ENCODE measurements at regions not wholly inside any gene's neighbourhood (a gene's known extent, or its start where the extent isn't known, plus 50 kb on each side); places are given as distances from the start of the nearest gene placed in this dataset.
"Not testable (repeated sequence)": the region's sequence is repeated elsewhere in the genome, so short reads cannot be mapped to it uniquely, and the experiment has no call there.

DNA sequence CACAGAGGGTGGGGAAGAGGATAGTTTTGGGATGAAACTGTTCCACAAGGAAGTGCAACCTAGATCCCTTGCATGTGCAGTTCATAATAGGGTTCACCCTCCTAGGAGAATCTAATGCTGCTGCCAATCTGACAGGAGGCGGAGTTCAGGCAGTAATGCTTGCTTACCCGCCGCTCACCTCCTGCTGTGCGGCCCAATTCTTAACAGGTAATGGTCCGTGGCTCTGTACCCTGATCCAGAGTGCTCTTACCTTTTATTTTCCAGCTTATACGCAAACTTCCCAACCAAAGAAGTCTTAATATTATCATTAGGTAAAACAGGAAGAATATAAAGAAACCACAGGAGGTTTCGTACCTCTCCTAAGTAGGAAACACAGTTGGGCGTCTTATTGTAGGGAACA is 82.7 kb upstream of the CD302 start:
- H3K4me3 ChIP-seq (ENCODE audit: insufficient read depth, low read depth, low read length): no peak overlapping the region
- no peaks in the 10 kb centered on the region for H3K36me3 ChIP-seq (replicated peaks; ENCODE audit: control insufficient read depth, insufficient read depth, low read length)
- H3K27me3 ChIP-seq (ENCODE audit: control insufficient read depth, insufficient read depth, low read length): no peaks in the 10 kb centered on the region
- no peak for DNase-seq

DNA sequence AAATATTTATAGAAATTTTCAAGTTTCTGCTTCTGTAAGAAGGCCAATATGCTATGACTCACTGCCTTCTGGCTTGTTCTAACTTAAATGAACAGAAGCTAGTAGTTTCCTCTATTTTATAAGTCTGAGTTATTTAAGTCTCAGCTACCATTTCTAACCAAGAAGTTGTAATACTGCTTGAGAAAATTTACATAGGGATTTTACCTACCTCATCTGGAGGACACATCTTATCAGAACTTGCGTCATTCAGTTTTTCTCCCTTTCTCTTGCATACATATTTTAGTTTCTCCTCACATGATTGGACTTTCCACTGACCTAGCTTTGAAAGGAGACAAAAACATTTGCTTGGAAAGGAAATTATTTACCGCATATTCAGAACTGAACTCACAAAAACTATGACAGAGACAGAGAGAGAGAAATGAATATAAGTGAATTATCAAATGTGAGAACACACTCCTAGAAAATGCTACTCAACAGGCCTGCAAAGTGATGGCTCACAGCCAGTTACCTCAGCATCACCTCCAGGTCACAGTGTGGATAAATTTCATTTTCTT is 81.1 kb upstream of the CD302 start:
- H3K27me3 ChIP-seq (ENCODE audit: control insufficient read depth, insufficient read depth, low read length): no peaks in the 10 kb centered on the region
- DNase-seq: no peak
- no peaks in the 10 kb centered on the region for H3K36me3 ChIP-seq (replicated peaks; ENCODE audit: control insufficient read depth, insufficient read depth, low read length)
- H3K4me3 ChIP-seq (ENCODE audit: insufficient read depth, low read depth, low read length): no peak overlapping the region

DNA sequence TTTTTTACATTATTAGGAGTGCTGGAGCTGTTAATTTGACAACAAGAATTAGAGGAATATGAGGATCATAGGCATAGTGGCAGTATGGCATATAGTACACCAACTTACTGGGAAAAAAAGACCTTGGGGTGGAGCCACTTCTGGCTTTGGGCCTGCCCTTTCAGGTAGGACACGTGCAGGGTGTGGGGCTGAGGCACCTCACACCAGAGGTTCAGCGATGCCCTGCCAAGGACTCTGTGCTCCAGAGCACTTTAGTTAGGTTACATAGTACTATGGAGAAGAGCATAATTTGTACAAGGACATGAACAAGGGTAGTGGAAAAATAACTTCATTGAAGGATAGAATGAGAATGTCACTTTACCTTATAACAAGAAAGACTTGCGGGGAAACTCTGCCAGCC is 77.1 kb upstream of the CD302 start:
- Histone ChIP-seq H3K36me3 (replicated peaks; ENCODE audit: control insufficient read depth, insufficient read depth, low read length) (no peaks in the 10 kb centered on the region), H3K27me3 (ENCODE audit: control insufficient read depth, insufficient read depth, low read length) (no peaks in the 10 kb centered on the region), H3K4me3 (ENCODE audit: insufficient read depth, low read depth, low read length) (no peak overlapping the region)
- DNase-seq: no peak

DNA sequence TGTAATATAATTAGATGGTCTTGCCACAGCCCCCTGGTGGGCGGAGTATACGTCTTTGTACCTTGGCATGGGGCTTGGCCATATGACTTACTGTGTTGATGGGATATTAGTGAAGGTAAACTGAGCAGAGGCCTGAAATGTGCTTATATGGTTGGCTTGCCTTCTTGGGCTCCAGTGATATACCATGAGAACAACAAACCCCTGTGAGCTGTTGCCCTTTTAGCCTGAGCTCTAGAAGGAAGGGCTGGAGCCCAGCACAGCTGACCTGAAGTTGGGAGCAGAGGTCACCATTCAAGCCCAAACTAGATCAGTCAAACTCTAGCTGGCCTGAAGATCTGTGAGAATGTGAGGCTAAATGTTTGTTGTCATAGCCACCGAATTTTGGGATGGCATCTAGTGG is 75.2 kb upstream of the CD302 start:
- H3K4me3 ChIP-seq (ENCODE audit: insufficient read depth, low read depth, low read length): no peak overlapping the region
- H3K36me3 ChIP-seq (replicated peaks; ENCODE audit: control insufficient read depth, insufficient read depth, low read length): no peaks in the 10 kb centered on the region
- H3K27me3 ChIP-seq (ENCODE audit: control insufficient read depth, insufficient read depth, low read length): no peaks in the 10 kb centered on the region
- no peak for DNase-seq

- Histone ChIP-seq H3K4me3 (ENCODE audit: insufficient read depth, low read depth, low read length) (no peak overlapping the region), H3K36me3 (replicated peaks; ENCODE audit: control insufficient read depth, insufficient read depth, low read length) (no peaks in the 10 kb centered on the region), H3K27me3 (ENCODE audit: control insufficient read depth, insufficient read depth, low read length) (no peaks in the 10 kb centered on the region)
- no peak for DNase-seq
These were observed 74.3 kb upstream of the CD302 start for GRCh38 chr2:159872353-159872752.

DNA sequence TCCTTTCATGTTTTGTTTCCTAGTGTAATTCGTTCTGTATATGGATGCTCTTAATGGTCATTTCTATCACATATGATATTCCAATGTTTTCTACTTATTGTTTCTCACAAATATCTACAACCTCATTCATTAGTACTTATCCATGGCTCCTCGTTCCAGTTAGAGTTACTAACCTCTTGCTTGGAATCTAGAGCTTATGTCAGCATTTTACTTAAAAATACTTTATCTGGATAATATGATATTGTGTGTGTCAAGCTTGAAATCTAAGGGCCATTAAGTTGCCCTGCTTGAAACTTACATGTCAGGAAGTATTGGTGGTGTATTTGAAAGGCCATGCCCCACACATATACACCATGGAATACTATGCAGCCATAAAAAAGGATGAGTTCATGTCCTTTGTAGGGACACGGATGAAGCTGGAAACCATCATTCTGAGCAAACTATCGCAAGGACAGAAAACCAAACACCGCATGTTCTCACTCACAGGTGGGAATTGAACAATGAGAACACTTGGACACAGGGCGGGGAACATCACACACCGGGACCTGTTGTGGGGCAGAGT is 70.7 kb upstream of the CD302 start:
- not testable (repeated sequence) for H3K36me3 ChIP-seq (replicated peaks; ENCODE audit: control insufficient read depth, insufficient read depth, low read length); H3K4me3 ChIP-seq (ENCODE audit: insufficient read depth, low read depth, low read length); DNase-seq; H3K27me3 ChIP-seq (ENCODE audit: control insufficient read depth, insufficient read depth, low read length)

- Histone ChIP-seq H3K27me3 (ENCODE audit: control insufficient read depth, insufficient read depth, low read length) (no peaks in the 10 kb centered on the region), H3K36me3 (replicated peaks; ENCODE audit: control insufficient read depth, insufficient read depth, low read length) (no peaks in the 10 kb centered on the region), H3K4me3 (ENCODE audit: insufficient read depth, low read depth, low read length) (no peak overlapping the region)
- DNase-seq: no peak
These were observed 69.8 kb upstream of the CD302 start for GRCh38 chr2:159867567-159868361.

- Histone ChIP-seq H3K4me3 (ENCODE audit: insufficient read depth, low read depth, low read length) (no peak overlapping the region), H3K27me3 (ENCODE audit: control insufficient read depth, insufficient read depth, low read length) (no peaks in the 10 kb centered on the region), H3K36me3 (replicated peaks; ENCODE audit: control insufficient read depth, insufficient read depth, low read length) (no peaks in the 10 kb centered on the region)
- no peak for DNase-seq
These were observed 65.6 kb upstream of the CD302 start for GRCh38 chr2:159863526-159864160.

- Histone ChIP-seq H3K27me3 (ENCODE audit: control insufficient read depth, insufficient read depth, low read length) (no peaks in the 10 kb centered on the region), H3K36me3 (replicated peaks; ENCODE audit: control insufficient read depth, insufficient read depth, low read length) (no peaks in the 10 kb centered on the region)
- no peak for DNase-seq
These were observed 62.7 kb upstream of the CD302 start for GRCh38 chr2:159860581-159861310.

GRCh38 chr2:159859583-159859982 is 61.6 kb upstream of the CD302 start:
- no peak overlapping the region for H3K4me3 ChIP-seq (ENCODE audit: insufficient read depth, low read depth, low read length)
- no peak for DNase-seq
- H3K36me3 ChIP-seq (replicated peaks; ENCODE audit: control insufficient read depth, insufficient read depth, low read length): no peaks in the 10 kb centered on the region
- H3K27me3 ChIP-seq (ENCODE audit: control insufficient read depth, insufficient read depth, low read length): no peaks in the 10 kb centered on the region

More at GRCh38 chr2:159860581-159861310, 62.7 kb upstream of the CD302 start:
- no peak overlapping the region for H3K4me3 ChIP-seq (ENCODE audit: insufficient read depth, low read depth, low read length)

DNA sequence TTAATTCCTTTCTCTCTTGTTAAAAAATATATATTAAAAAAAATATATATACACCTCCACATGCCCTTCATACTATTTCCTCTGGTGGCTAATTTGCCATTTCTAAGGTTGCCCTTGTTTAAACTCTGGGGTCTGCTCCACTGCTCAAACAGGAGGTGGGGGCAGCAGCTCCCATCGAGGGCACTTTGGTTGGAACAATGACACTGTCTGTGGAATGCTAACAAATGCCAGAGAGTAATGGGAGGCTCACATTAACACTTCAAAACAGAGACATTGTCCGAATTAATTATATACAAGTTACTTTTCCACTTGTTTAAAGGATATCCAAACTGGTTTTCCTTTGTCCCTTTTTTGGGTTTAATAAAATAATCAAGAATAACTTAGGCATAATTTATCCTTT is 58.8 kb upstream of the CD302 start:
- DNase-seq: peak; percentile 2
- no peak overlapping the region for H3K4me3 ChIP-seq (ENCODE audit: insufficient read depth, low read depth, low read length)
- H3K36me3 ChIP-seq (replicated peaks; ENCODE audit: control insufficient read depth, insufficient read depth, low read length): no peaks in the 10 kb centered on the region
- H3K27me3 ChIP-seq (ENCODE audit: control insufficient read depth, insufficient read depth, low read length): no peaks in the 10 kb centered on the region

DNA sequence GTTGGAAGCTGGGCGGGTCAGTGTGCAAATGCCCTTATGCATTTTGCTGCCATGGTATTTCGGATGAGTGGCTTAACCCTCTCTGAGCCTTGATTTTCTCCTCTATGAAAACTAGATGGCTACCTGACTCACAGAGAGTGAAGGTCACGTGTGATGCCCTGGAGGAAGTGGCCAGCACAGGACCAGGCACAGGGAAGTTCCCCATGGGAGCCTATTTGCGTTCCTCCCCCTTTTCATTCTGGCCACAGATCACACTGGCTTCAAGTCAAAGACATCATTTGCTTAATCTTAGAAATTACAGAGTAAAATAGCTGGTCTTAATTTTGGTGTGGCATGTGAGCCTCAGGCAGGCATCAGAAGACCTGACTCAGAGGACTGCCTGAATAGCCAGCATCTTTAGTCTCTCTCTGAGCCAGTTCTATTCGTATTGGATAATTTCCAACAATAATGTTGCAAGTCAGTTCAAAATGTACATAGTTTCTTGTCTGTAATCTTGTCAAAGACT is 57.6 kb upstream of the CD302 start:
- no peaks in the 10 kb centered on the region for H3K27me3 ChIP-seq (ENCODE audit: control insufficient read depth, insufficient read depth, low read length)
- DNase-seq: no peak
- no peaks in the 10 kb centered on the region for H3K36me3 ChIP-seq (replicated peaks; ENCODE audit: control insufficient read depth, insufficient read depth, low read length)
- no peak overlapping the region for H3K4me3 ChIP-seq (ENCODE audit: insufficient read depth, low read depth, low read length)

DNA sequence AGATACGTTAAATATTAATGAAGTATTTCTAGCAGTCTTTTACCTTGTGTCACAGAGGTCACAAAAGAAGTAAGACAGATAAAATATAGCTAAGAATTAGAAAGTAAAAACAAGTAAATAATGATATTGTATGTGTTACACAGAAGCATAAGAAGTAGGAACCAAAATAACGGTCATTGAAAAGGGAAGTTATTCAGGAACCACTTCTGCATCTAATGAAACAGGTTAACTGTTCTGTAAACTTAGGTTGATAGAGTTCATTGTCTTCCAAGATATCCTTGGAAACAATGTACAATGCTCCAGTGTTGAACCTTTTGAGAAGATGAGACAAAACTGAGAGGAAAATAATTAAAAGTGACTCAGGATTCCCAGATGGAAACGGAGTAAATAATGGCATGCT is 57.1 kb upstream of the CD302 start:
- DNase-seq: no peak
- no peak overlapping the region for H3K4me3 ChIP-seq (ENCODE audit: insufficient read depth, low read depth, low read length)
- H3K27me3 ChIP-seq (ENCODE audit: control insufficient read depth, insufficient read depth, low read length): no peaks in the 10 kb centered on the region
- no peaks in the 10 kb centered on the region for H3K36me3 ChIP-seq (replicated peaks; ENCODE audit: control insufficient read depth, insufficient read depth, low read length)

DNA sequence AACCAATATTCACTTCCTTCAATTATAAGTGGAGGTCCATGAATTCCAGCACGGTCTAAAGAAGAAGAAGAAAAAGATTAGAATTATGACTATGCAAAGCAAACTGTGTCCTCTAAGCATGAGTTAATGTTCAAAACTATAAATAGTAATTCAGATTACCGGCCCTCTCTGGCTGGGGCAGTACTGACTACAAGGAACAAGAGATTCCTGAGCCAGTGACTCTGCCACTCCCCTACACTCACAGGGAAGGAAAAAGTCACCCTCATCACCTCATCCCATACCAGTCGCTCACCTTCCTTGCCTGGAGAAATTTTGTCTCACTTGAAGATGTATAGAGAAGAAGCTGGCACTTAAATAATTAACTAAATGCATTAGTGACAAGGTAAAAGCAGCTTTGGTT is 56.5 kb upstream of the CD302 start:
- Histone ChIP-seq H3K36me3 (replicated peaks; ENCODE audit: control insufficient read depth, insufficient read depth, low read length) (no peaks in the 10 kb centered on the region), H3K4me3 (ENCODE audit: insufficient read depth, low read depth, low read length) (no peak overlapping the region), H3K27me3 (ENCODE audit: control insufficient read depth, insufficient read depth, low read length) (no peaks in the 10 kb centered on the region)
- no peak for DNase-seq

Data from H7 (cell line).